ENCODE measurements at regions not wholly inside any gene's neighbourhood (a gene's known extent, or its start where the extent isn't known, plus 50 kb on each side); places are given as distances from the start of the nearest gene placed in this dataset.

DNA sequence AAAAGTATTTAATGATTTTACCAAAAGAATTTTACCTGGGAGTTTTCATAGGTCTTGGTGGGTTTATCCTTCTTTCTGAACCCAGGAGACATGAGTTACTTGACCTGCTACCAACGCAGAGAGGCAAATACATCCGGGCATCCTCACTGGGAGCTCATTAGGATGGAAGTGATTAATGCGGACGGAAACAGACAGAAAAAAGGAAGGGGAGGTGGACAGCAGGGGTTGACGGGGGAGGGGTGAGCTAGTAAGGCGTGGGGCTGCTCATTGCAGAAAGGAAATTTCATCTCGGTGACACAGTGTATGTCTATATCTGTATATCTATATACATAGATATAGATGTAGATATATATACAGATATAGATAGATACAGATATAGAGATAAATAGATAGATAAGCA is 408.2 kb upstream of the ADARB2 start (continued):
- TF ChIP-seq GABPA (IDR thresholded peaks at IDR 0.05 in 1 of 2, conservative IDR thresholded peaks at IDR 0.05 in 1 of 2) (no peak), RAD21 (IDR thresholded peaks at IDR 0.05) (no peak), JUND (IDR thresholded peaks at IDR 0.05) (no peak)

DNA sequence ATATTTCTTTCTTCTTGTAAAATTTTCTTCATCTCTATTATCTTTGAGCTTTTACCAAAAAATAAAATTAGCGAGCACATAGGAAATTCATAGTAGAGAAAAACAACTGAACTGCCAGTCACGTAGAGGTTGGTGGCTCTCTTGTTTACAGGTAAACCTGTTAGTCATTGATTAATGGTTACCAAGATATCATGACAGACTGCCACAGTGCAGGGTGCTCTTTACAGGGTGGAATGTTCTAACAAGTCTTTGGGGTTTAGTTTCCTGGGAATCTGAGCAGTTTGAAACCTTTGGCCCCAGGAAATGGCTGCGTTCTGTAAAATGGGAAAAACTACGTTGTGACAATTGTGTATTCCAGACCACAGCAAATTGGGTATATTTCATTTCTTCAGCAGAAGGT is 407.3 kb upstream of the ADARB2 start:
- 42% methylated on average over 4 of the region's 4 CpGs for WGBS
- no peak overlapping the region for H3K9ac ChIP-seq (ENCODE audit: low read depth in 1 of 2, low read length in 2 of 2)
- H3K27me3 ChIP-seq (ENCODE audit: control insufficient read depth in 4 of 4, insufficient read depth in 4 of 4, low read length in 3 of 4), result no peaks in the 10 kb centered on the region
- DNase-seq (ENCODE audit: low spot score), result no peak
- no peaks in the 10 kb centered on the region for H3K9me3 ChIP-seq (ENCODE audit: control insufficient read depth in 4 of 4, low read length in 3 of 4)
- no peak overlapping the region for H3K4me3 ChIP-seq (ENCODE audit: low read depth in 1 of 3, low read length in 3 of 3)
- H3K27ac ChIP-seq (ENCODE audit: low read depth in 1 of 2, low read length in 2 of 2), result no peak overlapping the region
- H3K36me3 ChIP-seq (ENCODE audit: control insufficient read depth in 4 of 4, insufficient read depth in 3 of 4, low read depth in 1 of 4, low read length in 3 of 4), result no peaks in the 10 kb centered on the region
- no peak for TF ChIP-seq YY1 (IDR thresholded peaks at IDR 0.05)
- no peak for TF ChIP-seq FOXA1 (IDR thresholded peaks at IDR 0.05)
- TF ChIP-seq EGR1 (IDR thresholded peaks at IDR 0.05; ENCODE audit: low read depth in 2 of 2), result no peak
- TF ChIP-seq, protein P1, sequence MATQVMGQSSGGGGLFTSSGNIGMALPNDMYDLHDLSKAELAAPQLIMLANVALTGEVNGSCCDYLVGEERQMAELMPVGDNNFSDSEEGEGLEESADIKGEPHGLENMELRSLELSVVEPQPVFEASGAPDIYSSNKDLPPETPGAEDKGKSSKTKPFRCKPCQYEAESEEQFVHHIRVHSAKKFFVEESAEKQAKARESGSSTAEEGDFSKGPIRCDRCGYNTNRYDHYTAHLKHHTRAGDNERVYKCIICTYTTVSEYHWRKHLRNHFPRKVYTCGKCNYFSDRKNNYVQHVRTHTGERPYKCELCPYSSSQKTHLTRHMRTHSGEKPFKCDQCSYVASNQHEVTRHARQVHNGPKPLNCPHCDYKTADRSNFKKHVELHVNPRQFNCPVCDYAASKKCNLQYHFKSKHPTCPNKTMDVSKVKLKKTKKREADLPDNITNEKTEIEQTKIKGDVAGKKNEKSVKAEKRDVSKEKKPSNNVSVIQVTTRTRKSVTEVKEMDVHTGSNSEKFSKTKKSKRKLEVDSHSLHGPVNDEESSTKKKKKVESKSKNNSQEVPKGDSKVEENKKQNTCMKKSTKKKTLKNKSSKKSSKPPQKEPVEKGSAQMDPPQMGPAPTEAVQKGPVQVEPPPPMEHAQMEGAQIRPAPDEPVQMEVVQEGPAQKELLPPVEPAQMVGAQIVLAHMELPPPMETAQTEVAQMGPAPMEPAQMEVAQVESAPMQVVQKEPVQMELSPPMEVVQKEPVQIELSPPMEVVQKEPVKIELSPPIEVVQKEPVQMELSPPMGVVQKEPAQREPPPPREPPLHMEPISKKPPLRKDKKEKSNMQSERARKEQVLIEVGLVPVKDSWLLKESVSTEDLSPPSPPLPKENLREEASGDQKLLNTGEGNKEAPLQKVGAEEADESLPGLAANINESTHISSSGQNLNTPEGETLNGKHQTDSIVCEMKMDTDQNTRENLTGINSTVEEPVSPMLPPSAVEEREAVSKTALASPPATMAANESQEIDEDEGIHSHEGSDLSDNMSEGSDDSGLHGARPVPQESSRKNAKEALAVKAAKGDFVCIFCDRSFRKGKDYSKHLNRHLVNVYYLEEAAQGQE (IDR thresholded peaks at IDR 0.05), result no peak
- TF ChIP-seq, protein P2, sequence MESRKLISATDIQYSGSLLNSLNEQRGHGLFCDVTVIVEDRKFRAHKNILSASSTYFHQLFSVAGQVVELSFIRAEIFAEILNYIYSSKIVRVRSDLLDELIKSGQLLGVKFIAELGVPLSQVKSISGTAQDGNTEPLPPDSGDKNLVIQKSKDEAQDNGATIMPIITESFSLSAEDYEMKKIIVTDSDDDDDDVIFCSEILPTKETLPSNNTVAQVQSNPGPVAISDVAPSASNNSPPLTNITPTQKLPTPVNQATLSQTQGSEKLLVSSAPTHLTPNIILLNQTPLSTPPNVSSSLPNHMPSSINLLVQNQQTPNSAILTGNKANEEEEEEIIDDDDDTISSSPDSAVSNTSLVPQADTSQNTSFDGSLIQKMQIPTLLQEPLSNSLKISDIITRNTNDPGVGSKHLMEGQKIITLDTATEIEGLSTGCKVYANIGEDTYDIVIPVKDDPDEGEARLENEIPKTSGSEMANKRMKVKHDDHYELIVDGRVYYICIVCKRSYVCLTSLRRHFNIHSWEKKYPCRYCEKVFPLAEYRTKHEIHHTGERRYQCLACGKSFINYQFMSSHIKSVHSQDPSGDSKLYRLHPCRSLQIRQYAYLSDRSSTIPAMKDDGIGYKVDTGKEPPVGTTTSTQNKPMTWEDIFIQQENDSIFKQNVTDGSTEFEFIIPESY (IDR thresholded peaks at IDR 0.05), result no peak
- TF ChIP-seq HNF4G (IDR thresholded peaks at IDR 0.05), result no peak
- TF ChIP-seq, protein P3, sequence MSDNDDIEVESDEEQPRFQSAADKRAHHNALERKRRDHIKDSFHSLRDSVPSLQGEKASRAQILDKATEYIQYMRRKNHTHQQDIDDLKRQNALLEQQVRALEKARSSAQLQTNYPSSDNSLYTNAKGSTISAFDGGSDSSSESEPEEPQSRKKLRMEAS (IDR thresholded peaks at IDR 0.05), result no peak
- no peak for TF ChIP-seq SP1 (IDR thresholded peaks at IDR 0.05)
- TF ChIP-seq RAD21 (IDR thresholded peaks at IDR 0.05), result no peak
- TF ChIP-seq JUND (IDR thresholded peaks at IDR 0.05), result no peak
- no peaks in the 10 kb centered on the region for H3K4me1 ChIP-seq (ENCODE audit: control insufficient read depth in 4 of 4, insufficient read depth in 4 of 4, low read length in 3 of 4)

DNA sequence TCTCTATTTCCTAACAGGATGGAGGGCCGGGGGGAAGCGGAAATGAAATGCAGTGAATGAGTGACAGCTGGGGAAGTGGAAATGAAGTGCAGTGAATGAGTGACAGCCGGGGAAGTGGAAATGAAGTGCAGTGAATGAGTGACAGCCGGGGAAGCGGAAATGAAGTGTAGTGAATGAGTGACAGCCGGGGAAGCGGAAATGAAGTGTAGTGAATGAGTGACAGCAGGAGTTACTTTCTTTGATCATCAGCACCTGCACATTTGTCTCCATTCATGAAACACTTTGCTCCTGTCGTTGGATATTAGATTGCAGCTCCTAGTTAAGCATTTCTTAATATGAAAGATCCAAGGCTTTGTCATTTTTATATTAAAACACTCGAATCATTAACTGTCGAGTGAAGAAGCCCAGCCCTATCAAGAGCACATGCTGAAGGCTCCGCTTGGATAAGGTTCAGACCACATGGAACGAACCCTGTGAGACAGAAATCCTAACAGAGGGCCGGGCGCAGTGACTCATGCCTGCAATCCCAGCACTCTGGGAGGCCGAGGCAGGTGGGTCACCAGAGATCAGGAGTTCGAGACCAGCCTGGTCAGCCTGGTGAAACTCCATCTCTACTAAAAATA is 406.0 kb upstream of the ADARB2 start:
- Histone ChIP-seq H3K4me3 (ENCODE audit: low read depth in 1 of 3, low read length in 3 of 3) (no peak overlapping the region), H3K9me3 (ENCODE audit: control insufficient read depth in 4 of 4, low read length in 3 of 4) (no peaks in the 10 kb centered on the region), H3K9ac (ENCODE audit: low read depth in 1 of 2, low read length in 2 of 2) (no peak overlapping the region), H3K4me1 (ENCODE audit: control insufficient read depth in 4 of 4, insufficient read depth in 4 of 4, low read length in 3 of 4) (no peaks in the 10 kb centered on the region), H3K27ac (ENCODE audit: low read depth in 1 of 2, low read length in 2 of 2) (no peak overlapping the region), H3K36me3 (ENCODE audit: control insufficient read depth in 4 of 4, insufficient read depth in 3 of 4, low read depth in 1 of 4, low read length in 3 of 4) (no peaks in the 10 kb centered on the region), H3K27me3 (ENCODE audit: control insufficient read depth in 4 of 4, insufficient read depth in 4 of 4, low read length in 3 of 4) (no peaks in the 10 kb centered on the region)
- WGBS, result 89% methylated on average over 16 of the region's 16 CpGs
- DNase-seq (ENCODE audit: low spot score), result no peak
- TF ChIP-seq FOXA1 (IDR thresholded peaks at IDR 0.05), result no peak
- TF ChIP-seq RXRA (IDR thresholded peaks at IDR 0.05), result no peak
- TF ChIP-seq, protein P4, sequence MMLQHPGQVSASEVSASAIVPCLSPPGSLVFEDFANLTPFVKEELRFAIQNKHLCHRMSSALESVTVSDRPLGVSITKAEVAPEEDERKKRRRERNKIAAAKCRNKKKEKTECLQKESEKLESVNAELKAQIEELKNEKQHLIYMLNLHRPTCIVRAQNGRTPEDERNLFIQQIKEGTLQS (IDR thresholded peaks at IDR 0.05), result no peak
- no peak for TF ChIP-seq SP1 (IDR thresholded peaks at IDR 0.05)
- no peak for TF ChIP-seq NR2F2 (IDR thresholded peaks at IDR 0.05)
- TF ChIP-seq HNF4A (conservative IDR thresholded peaks at IDR 0.05), result no peak
- TF ChIP-seq, protein P1 (IDR thresholded peaks at IDR 0.05), result no peak
- TF ChIP-seq, protein P2 (IDR thresholded peaks at IDR 0.05), result no peak
- TF ChIP-seq, protein P3 (IDR thresholded peaks at IDR 0.05), result no peak
- no peak for TF ChIP-seq EGR1 (IDR thresholded peaks at IDR 0.05; ENCODE audit: low read depth in 2 of 2)
- TF ChIP-seq YY1 (IDR thresholded peaks at IDR 0.05), result no peak
- no peak for TF ChIP-seq JUND (IDR thresholded peaks at IDR 0.05)
- no peak for TF ChIP-seq GABPA (IDR thresholded peaks at IDR 0.05 in 1 of 2, conservative IDR thresholded peaks at IDR 0.05 in 1 of 2)
- TF ChIP-seq HNF4G (IDR thresholded peaks at IDR 0.05), result no peak
- TF ChIP-seq TAF1 (conservative IDR thresholded peaks at IDR 0.05), result no peak
- no peak for TF ChIP-seq RAD21 (IDR thresholded peaks at IDR 0.05)
